ENCODE measurements at regions not wholly inside any gene's neighbourhood (a gene's known extent, or its start where the extent isn't known, plus 50 kb on each side); places are given as distances from the start of the nearest gene placed in this dataset.

DNA sequence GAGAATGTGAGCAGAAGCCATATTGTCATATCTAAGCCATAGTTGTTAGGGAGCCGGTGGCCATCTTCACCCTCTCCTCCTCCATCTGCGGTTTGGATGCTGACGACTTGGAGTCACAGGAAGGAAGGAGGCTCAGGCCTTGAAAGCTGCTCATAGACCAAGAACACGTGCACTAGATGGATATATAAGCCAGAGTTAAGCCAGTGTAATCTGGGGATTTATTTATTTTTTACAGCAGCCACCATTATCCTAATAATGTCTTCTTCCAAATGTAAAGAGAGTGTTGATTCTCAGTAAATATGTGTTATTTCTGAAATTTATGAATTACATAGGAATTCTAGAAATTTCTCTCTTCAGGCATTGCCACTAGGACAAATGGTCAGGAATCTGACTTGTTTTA lies 689.9 kb downstream of the QKI start:
- Histone ChIP-seq H2AFZ (ENCODE audit: low read depth, low read length, poor library complexity, severe bottlenecking) (no peak overlapping the region), H3K27me3 (ENCODE audit: insufficient read depth, low read length) (no peaks in the 10 kb centered on the region), H3K4me3 (replicated peaks in 1 of 2; ENCODE audit: low read depth in 1 of 2, low read length in 2 of 2) (no peak overlapping the region), H3K9ac (ENCODE audit: low read length) (no peak overlapping the region), H3K4me1 (ENCODE audit: control insufficient read depth in 1 of 2, insufficient read depth in 2 of 2, low read length in 2 of 2) (no peaks in the 10 kb centered on the region; a peak in 1 of 4 replicates), H3K4me2 (ENCODE audit: low read length) (no peak overlapping the region), H3K79me2 (ENCODE audit: insufficient read depth, low read length) (no peaks in the 10 kb centered on the region), H4K20me1 (ENCODE audit: insufficient read depth) (no peaks in the 10 kb centered on the region), H3K9me2 (ENCODE audit: insufficient read depth) (no peaks in the 10 kb centered on the region), H3K27ac (ENCODE audit: low read depth, low read length) (no peak overlapping the region), H3K9me3 (ENCODE audit: control insufficient read depth in 1 of 2, insufficient read depth in 1 of 2, low read depth in 1 of 2, low read length in 2 of 2) (no peaks in the 10 kb centered on the region), H3K36me3 (ENCODE audit: control insufficient read depth in 1 of 2, insufficient read depth in 2 of 2, low read length in 2 of 2) (no peaks in the 10 kb centered on the region)
- no TSS peak for BruUV-seq (replicated peaks)
- intact Hi-C loops (cut with micrococcal nuclease) = no loop called here
- DNase-seq (ENCODE audit: low read depth, low spot score) = no peak
- RAD21 ChIA-PET (ENCODE audit: low non-redundant PET in 1 of 2, low total read pairs in 2 of 2, uncharacterized antibody in 2 of 2, unreplicated experiment in 2 of 2) = no interaction called here
- ATAC-seq = no peak
- CTCF ChIA-PET = no interaction called here
- POLR2A ChIA-PET = no interaction called here
- no peak for TF ChIP-seq ELF1 (IDR thresholded peaks at IDR 0.05; ENCODE audit: borderline replicate concordance, low read depth)
- TF ChIP-seq CBX3 (IDR thresholded peaks at IDR 0.05; ENCODE audit: low read depth) = no peak
- TF ChIP-seq SP1 (IDR thresholded peaks at IDR 0.05; ENCODE audit: low read depth) = no peak

- intact Hi-C loops (cut with micrococcal nuclease) = no loop called here
- no peak overlapping the region for H2AFZ ChIP-seq (ENCODE audit: low read depth, low read length, poor library complexity, severe bottlenecking)
- no peak for DNase-seq (ENCODE audit: low read depth, low spot score)
- RAD21 ChIA-PET (ENCODE audit: low non-redundant PET in 1 of 2, low total read pairs in 2 of 2, uncharacterized antibody in 2 of 2, unreplicated experiment in 2 of 2) = no interaction called here
- no peaks in the 10 kb centered on the region for H3K27me3 ChIP-seq (ENCODE audit: insufficient read depth, low read length)
- H4K20me1 ChIP-seq (ENCODE audit: insufficient read depth) = no peaks in the 10 kb centered on the region
- no peak overlapping the region for H3K27ac ChIP-seq (ENCODE audit: low read depth, low read length)
- BruUV-seq (replicated peaks) = no TSS peak
- CTCF ChIA-PET = no interaction called here
- no peaks in the 10 kb centered on the region for H3K9me3 ChIP-seq (ENCODE audit: control insufficient read depth in 1 of 2, insufficient read depth in 1 of 2, low read depth in 1 of 2, low read length in 2 of 2)
- POLR2A ChIA-PET = no interaction called here
- H3K9me2 ChIP-seq (ENCODE audit: insufficient read depth) = no peaks in the 10 kb centered on the region
- H3K4me3 ChIP-seq (replicated peaks in 1 of 2; ENCODE audit: low read depth in 1 of 2, low read length in 2 of 2) = no peak overlapping the region
- H3K36me3 ChIP-seq (ENCODE audit: control insufficient read depth in 1 of 2, insufficient read depth in 2 of 2, low read length in 2 of 2) = no peaks in the 10 kb centered on the region
- no peak for ATAC-seq
- H3K79me2 ChIP-seq (ENCODE audit: insufficient read depth, low read length) = no peaks in the 10 kb centered on the region
- TF ChIP-seq SRF (IDR thresholded peaks at IDR 0.05; ENCODE audit: low read depth) = no peak
- TF ChIP-seq POLR2A (IDR thresholded peaks at IDR 0.05; ENCODE audit: borderline replicate concordance, extremely low read depth, insufficient read depth, insufficient read length) = no peak
- no peak for TF ChIP-seq TCF7L2 (IDR thresholded peaks at IDR 0.05; ENCODE audit: borderline replicate concordance, extremely low read depth, insufficient read depth, insufficient read length)
- no peak for TF ChIP-seq POLR2AphosphoS5 (IDR thresholded peaks at IDR 0.05; ENCODE audit: low read depth, low read length)
- TF ChIP-seq, protein P1, sequence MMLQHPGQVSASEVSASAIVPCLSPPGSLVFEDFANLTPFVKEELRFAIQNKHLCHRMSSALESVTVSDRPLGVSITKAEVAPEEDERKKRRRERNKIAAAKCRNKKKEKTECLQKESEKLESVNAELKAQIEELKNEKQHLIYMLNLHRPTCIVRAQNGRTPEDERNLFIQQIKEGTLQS (IDR thresholded peaks at IDR 0.05) = no peak
- H3K9ac ChIP-seq (ENCODE audit: low read length) = no peak overlapping the region
- H3K4me2 ChIP-seq (ENCODE audit: low read length) = no peak overlapping the region
- no peaks in the 10 kb centered on the region for H3K4me1 ChIP-seq (ENCODE audit: control insufficient read depth in 1 of 2, insufficient read depth in 2 of 2, low read length in 2 of 2)
Measured at GRCh38 chr6:164102693-164103092, 688.2 kb downstream of the QKI start.
